Stimulated activated effector memory CD8-positive, alpha-beta T cell treated with anti-CD3 and anti-CD28 coated beads, Interleukin-12 subunit alpha, Interleukin-12 subunit beta, amount 100 ng/mL, for 72 hours (primary cell): ENCODE measurements at regions not wholly inside any gene's neighbourhood (a gene's known extent, or its start where the extent isn't known, plus 50 kb on each side); places are given as distances from the start of the nearest gene placed in this dataset.

ENCODE experiments used
- ATAC-seq: fragments of 150-1000 bp; cut with Tn5 transposase; 2 replicates; pipeline ENCODE4 v1.10.0; 2021
- DNase-seq, 2 donors: peaks; one replicate each; pipeline ENCODE4 v3.0.0; 2021 to 2022; ENCODE audit warnings: low spot score in 2 of 2
- H3K27ac Mint-ChIP-seq: one replicate; pipeline ENCODE4 v1.8.0; 2022; ENCODE audit warnings: mild to moderate bottlenecking, mixed read lengths
- H3K36me3 Mint-ChIP-seq: one replicate; pipeline ENCODE4 v1.8.0; 2022; ENCODE audit warnings: mild to moderate bottlenecking, mixed read lengths
- H3K4me1 Mint-ChIP-seq: one replicate; pipeline ENCODE4 v1.8.0; 2022; ENCODE audit warnings: mixed read lengths
- H3K4me3 Mint-ChIP-seq: one replicate; pipeline ENCODE4 v1.8.0; 2022; ENCODE audit warnings: mild to moderate bottlenecking, mixed read lengths
- H3K9me3 Mint-ChIP-seq: one replicate; pipeline ENCODE4 v1.8.0; 2022; ENCODE audit warnings: mixed read lengths

DNA sequence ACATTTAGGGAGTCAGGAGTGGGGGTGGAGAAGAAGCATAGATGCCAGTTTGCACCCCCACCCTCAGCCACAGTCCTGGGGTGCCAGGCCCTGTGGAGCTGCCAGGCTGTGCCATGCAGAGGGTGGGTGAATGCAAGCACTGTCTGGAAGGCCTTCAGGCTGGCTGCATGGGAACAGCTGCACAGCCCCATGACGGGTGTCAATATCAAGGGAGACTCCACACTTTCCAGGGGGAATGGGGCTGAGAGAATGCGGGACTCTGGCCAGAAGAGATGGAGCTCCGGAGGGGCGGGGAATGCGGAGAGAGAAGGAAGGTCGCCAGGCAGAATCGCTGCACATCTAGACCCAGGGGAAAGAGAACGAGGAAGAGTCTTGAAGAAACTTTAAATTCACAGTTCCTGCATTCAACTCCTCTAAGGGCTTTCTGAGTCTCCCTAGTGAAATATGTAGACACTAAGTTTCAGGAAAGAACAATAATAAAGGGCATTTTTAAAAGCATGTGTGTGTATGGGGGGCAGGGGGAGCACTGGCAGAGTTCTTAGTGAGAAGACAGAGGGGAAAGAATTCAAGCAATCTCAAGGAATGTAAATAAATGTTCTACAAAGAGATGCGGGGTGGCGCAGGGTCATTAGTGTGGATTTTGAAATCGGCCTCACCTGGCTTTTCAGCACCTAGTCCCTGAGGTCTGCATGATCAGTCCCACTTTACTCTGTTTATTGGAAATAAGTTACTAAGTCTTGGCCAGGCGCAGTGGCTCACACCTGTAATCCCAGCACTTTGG is 59.1 kb downstream of the BOD1 start:
- Mint-ChIP-seq H3K4me1 (no peaks in the 10 kb centered on the region), H3K9me3 (peaks cover 16% of the 10 kb centered on the region), H3K27ac (no peak overlapping the region), H3K4me3 (no peak overlapping the region), H3K36me3 (no peaks in the 10 kb centered on the region)
- ATAC-seq (no peak), DNase-seq (no peak)

DNA sequence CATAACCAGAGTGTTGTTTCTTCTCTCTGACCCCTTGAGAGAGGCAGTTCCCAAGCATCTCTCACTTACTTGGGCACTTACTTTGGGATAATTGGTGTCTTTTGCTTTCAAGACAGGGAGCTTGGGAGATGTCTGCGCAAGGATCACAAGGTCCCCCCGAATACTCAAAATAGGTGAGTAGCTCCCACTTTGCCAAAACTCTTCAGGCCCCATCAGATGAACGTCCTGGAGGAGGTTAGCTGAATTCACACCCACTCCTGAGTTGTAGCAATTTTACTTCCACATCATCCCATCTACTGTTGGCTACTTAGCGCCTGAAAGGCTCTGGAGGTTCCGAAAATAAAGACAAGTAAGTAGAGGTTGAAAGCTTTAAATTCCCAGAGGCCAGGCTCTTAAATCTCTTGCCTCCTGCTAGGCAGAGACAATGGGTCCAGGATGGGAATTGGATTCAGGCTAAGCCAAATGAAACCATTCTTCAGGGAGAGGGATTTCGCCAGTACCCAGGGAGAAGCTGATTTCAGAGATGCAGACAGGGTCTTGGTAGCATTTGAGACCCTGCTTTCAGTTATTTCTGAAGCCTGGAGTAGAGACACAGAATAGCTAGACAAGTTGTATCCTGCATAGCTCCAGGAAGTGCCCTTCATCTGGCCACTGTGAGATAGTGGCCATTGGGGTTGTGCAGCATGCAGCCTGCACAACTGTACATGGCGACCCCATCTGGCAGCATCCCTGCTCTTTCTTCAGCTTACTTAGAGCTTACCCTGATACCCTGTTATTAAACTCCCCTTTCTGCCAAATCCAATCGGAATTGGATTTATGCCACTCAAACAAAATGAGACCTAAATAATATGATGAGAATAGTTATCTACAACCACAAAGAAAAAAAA is 60.1 kb downstream of the BOD1 start:
- Mint-ChIP-seq H3K36me3 (no peaks in the 10 kb centered on the region), H3K4me3 (no peak overlapping the region), H3K27ac (no peak overlapping the region), H3K4me1 (no peaks in the 10 kb centered on the region), H3K9me3 (peaks cover 12% of the 10 kb centered on the region)
- ATAC-seq (no peak), DNase-seq (no peak)

- Mint-ChIP-seq H3K36me3 (no peaks in the 10 kb centered on the region), H3K4me1 (no peaks in the 10 kb centered on the region), H3K9me3 (peaks cover 4% of the 10 kb centered on the region), H3K4me3 (no peak overlapping the region), H3K27ac (no peak overlapping the region)
- ATAC-seq (no peak), DNase-seq (no peak)
Measured at GRCh38 chr5:173554989-173555705, 61.3 kb downstream of the BOD1 start.

GRCh38 chr5:173554038-173554955 is 62.2 kb downstream of the BOD1 start:
- DNase-seq (no peak), ATAC-seq (no peak)
- Mint-ChIP-seq H3K4me1 (no peaks in the 10 kb centered on the region), H3K27ac (no peak overlapping the region), H3K9me3 (no peaks in the 10 kb centered on the region), H3K4me3 (no peak overlapping the region), H3K36me3 (no peaks in the 10 kb centered on the region)

GRCh38 chr5:173550641-173551040 is 65.8 kb downstream of the BOD1 start:
- Mint-ChIP-seq H3K9me3 (no peaks in the 10 kb centered on the region), H3K4me1 (no peaks in the 10 kb centered on the region), H3K4me3 (no peak overlapping the region), H3K27ac (no peak overlapping the region), H3K36me3 (no peaks in the 10 kb centered on the region)
- no peak for DNase-seq
- no peak for ATAC-seq

DNA sequence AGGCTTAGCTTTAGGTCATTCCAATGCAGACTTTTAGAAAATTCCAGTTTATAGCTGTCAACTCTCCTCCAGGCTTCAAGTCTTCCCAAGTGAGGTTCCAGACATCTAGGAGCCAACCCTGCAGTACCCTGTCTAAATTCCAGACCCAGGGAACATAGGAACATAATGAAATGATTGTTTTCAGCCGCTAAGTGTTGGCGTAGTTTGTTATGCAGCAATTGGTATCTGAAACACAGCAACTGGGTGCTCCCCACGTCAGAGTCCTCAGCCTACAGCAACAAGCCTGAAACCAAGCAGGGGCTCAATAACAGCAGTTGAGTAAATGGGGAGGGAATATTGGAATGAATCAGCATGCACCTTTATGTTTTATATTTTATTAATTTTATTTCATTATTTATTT is 66.8 kb downstream of the BOD1 start:
- no peak overlapping the region for H3K27ac Mint-ChIP-seq
- no peak for ATAC-seq

GRCh38 chr5:173547579-173547978 is 68.9 kb downstream of the BOD1 start:
- no peak for ATAC-seq
- DNase-seq: no peak

More for the DNA sequence above, 66.8 kb downstream of the BOD1 start:
- no peak overlapping the region for H3K4me3 Mint-ChIP-seq
- no peaks in the 10 kb centered on the region for H3K9me3 Mint-ChIP-seq
- H3K36me3 Mint-ChIP-seq: no peaks in the 10 kb centered on the region
- DNase-seq: no peak
- no peaks in the 10 kb centered on the region for H3K4me1 Mint-ChIP-seq

DNA sequence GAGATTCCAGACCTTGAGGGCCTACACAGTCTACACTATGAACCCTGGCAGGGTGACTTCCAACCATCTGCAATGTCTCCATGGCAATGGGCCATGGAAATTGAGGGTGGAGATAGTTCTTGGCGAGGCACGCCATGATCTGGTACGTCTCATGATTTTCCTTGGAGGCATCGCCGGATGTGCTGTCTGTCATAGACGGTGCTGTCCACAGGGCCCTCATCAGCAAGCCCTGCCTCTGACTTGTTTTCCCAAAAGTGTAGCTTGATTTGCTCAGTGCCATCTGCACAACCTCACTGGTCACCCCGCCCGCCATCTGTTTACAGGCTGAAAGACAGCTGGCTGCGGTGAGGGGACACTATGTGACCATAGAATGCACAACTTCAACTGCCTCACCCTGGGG is 73.5 kb downstream of the BOD1 start:
- H3K4me3 Mint-ChIP-seq: no peak overlapping the region
- no peaks in the 10 kb centered on the region for H3K9me3 Mint-ChIP-seq
- no peak for DNase-seq
- H3K27ac Mint-ChIP-seq: no peak overlapping the region
- no peaks in the 10 kb centered on the region for H3K36me3 Mint-ChIP-seq
- no peaks in the 10 kb centered on the region for H3K4me1 Mint-ChIP-seq
- ATAC-seq: peak; percentile 11

More at GRCh38 chr5:173547579-173547978, 68.9 kb downstream of the BOD1 start:
- H3K36me3 Mint-ChIP-seq: no peaks in the 10 kb centered on the region
- H3K9me3 Mint-ChIP-seq: no peaks in the 10 kb centered on the region
- no peaks in the 10 kb centered on the region for H3K4me1 Mint-ChIP-seq
- H3K27ac Mint-ChIP-seq: no peak overlapping the region
- H3K4me3 Mint-ChIP-seq: no peak overlapping the region

DNA sequence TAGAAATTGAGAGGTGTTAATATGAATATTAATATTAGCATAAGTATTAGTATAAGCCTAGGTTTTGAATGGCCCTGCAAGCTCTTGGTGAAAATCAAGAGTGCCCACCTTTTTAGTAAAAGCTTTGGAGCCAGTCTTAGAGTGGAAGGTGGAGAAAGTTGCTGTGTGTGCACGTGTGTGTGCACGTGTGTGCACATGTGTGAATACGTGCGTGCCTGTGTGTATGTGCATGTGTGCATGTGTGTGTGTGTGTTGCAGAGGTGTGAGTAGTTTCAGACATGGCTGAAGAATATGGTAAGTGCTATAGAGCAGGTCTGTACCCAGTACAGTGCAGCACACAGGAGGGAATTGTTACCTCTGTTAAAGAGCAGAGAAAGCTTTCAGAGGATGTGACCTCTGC is 74.3 kb downstream of the BOD1 start:
- Mint-ChIP-seq H3K4me3 (no peak overlapping the region), H3K36me3 (no peaks in the 10 kb centered on the region), H3K4me1 (no peaks in the 10 kb centered on the region), H3K9me3 (no peaks in the 10 kb centered on the region), H3K27ac (no peak overlapping the region)
- DNase-seq (no peak), ATAC-seq (no peak)

- Mint-ChIP-seq H3K36me3 (no peaks in the 10 kb centered on the region), H3K27ac (no peak overlapping the region), H3K9me3 (no peaks in the 10 kb centered on the region), H3K4me1 (no peaks in the 10 kb centered on the region), H3K4me3 (no peak overlapping the region)
- DNase-seq (no peak), ATAC-seq (no peak)
Measured at GRCh38 chr5:173538654-173539053, 77.8 kb downstream of the BOD1 start.

DNA sequence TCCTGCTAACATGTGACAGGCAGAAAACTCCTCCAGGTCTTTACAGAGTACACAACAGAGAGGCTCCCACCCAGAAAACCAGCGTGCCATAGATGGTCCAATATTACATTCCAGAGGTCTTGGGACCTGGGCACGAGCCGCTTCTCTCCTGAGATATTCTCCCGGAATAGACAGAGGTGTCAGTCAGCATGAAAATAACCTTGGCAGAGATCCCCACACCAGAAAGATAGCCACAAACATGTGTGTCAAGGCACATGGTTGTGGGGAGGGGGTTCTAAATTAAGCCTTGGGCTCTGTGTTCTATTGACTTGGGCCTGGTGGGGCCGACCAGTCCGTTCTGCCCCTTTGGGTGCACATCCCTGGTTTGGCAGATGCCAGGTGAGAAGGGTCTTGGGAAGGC is 78.4 kb downstream of the BOD1 start:
- Mint-ChIP-seq H3K4me1 (no peaks in the 10 kb centered on the region), H3K36me3 (no peaks in the 10 kb centered on the region), H3K27ac (no peak overlapping the region), H3K9me3 (no peaks in the 10 kb centered on the region), H3K4me3 (no peak overlapping the region)
- DNase-seq: no peak
- ATAC-seq: no peak

DNA sequence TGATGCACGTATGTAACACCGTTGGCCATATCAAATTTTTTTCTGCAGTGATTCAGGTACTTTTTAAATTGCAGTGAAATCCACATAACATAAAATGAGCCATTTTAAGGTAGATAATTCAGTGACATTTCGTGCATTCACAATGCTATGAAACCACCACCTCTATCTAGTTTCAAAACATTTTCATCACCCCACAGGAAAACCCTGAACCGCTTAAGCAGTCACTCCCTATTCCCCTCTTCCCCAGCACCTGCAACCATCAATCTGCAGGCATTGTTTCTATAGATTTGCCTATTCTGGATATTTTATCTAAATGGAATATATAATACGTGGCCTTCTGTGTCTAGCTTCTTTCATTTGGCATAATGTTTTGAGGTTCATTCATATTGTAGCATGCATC is 79.2 kb downstream of the BOD1 start:
- H3K27ac Mint-ChIP-seq: no peak overlapping the region
- H3K9me3 Mint-ChIP-seq: no peaks in the 10 kb centered on the region
- ATAC-seq (no peak), DNase-seq (no peak)
- H3K4me3 Mint-ChIP-seq: no peak overlapping the region
- no peaks in the 10 kb centered on the region for H3K36me3 Mint-ChIP-seq
- H3K4me1 Mint-ChIP-seq: no peaks in the 10 kb centered on the region

DNA sequence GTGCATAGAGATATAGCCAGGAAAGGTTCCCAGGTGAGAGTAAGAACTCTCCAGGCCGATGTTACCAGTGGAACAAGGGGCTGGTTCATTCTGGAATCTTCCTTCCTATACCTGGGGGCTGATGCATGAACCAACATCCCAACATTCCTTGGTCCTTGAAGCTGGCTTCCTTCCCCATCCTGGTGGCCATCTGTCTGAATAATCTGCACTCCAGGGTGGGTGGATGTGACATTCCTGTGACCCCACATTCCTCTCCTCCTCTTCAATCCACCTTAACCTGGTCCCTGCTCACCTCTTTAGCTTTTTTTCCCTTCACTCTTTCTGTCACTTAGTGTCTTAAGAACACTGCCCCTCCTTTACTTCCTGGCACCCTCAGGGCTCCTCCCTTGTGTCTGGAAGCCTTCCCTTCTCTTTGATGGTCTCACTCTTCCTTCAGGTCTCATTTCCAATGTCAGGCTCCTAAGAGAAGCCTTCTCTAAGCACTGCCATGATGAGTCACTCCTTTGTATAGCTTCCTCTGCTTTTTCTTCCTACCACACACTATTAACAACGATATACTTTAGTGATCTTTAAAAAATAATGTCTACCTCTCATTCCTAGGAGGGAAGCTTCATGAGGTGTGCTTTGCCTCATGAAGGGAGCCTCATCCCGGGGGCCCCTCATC is 80.3 kb downstream of the BOD1 start:
- H3K4me3 Mint-ChIP-seq: no peak overlapping the region
- H3K27ac Mint-ChIP-seq: no peak overlapping the region
- H3K36me3 Mint-ChIP-seq: no peaks in the 10 kb centered on the region
- no peaks in the 10 kb centered on the region for H3K4me1 Mint-ChIP-seq
- DNase-seq (no peak), ATAC-seq (no peak)
- no peaks in the 10 kb centered on the region for H3K9me3 Mint-ChIP-seq
